Neural crest cell (in vitro differentiated cells): ENCODE measurements at regions not wholly inside any gene's neighbourhood (a gene's known extent, or its start where the extent isn't known, plus 50 kb on each side); places are given as distances from the start of the nearest gene placed in this dataset.

Experiments
- DNase-seq: peaks from one replicate; pipeline ENCODE4 v3.0.0; 2021; ENCODE audit warnings: low read depth, mixed read lengths, low spot score
- H3K27ac Mint-ChIP-seq: one replicate; pipeline ENCODE4 v1.8.0; 2021; ENCODE audit warnings: mild to moderate bottlenecking, mixed read lengths; ENCODE audit not compliant: unreplicated experiment
- H3K27me3 Mint-ChIP-seq: 2 replicates; pipeline ENCODE4 v1.8.0; 2021; ENCODE audit warnings: low read depth, mild to moderate bottlenecking, mixed read lengths
- H3K36me3 Mint-ChIP-seq: 2 replicates; pipeline ENCODE4 v1.8.0; 2021; ENCODE audit warnings: low read depth, mild to moderate bottlenecking, mixed read lengths
- H3K4me1 Mint-ChIP-seq: 2 replicates; pipeline ENCODE4 v1.8.0; 2021; ENCODE audit warnings: mixed read lengths
- H3K4me3 Mint-ChIP-seq: one replicate; pipeline ENCODE4 v1.8.0; 2021; ENCODE audit warnings: mild to moderate bottlenecking, mixed read lengths
- H3K9me3 Mint-ChIP-seq: 2 replicates; pipeline ENCODE4 v1.8.0; 2021; ENCODE audit warnings: mixed read lengths
- CTCF ChIP-seq: fragments of 200-600 bp; sonication (generic); conservative IDR thresholded peaks from 2 replicates; pipeline ENCODE4 v1.5.0; 2021; ENCODE audit warnings: antibody characterized with exemption, mild to moderate bottlenecking

- no peak overlapping the region for H3K4me3 Mint-ChIP-seq
- TF ChIP-seq CTCF = no peak
- H3K27ac Mint-ChIP-seq = no peak overlapping the region
- no peaks in the 10 kb centered on the region for H3K9me3 Mint-ChIP-seq
- H3K36me3 Mint-ChIP-seq = no peaks in the 10 kb centered on the region
- no peak for DNase-seq
- no peaks in the 10 kb centered on the region for H3K4me1 Mint-ChIP-seq
- H3K27me3 Mint-ChIP-seq = no peaks in the 10 kb centered on the region
Measured at GRCh38 chr16:63188086-63188771, 1152.0 kb upstream of the CDH8 start.

DNA sequence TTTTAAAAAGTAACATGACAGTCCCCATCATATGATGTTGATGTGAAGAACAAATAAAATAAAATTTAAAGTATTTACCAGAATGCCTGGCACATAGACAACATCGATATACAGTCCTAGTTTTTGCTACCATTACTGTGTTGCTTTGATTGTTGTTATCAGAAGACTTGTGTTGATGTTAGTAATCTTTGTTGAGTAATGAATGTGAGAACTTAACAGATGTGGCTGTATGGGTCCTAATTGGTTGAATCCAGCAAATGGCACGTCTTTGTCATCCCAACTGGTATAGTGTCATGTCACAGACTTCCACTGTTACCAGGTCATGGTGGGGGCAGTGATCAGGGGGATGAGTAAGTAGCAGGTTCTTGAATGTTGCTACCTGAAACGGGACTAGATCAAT is 1151.4 kb upstream of the CDH8 start:
- H3K4me3 Mint-ChIP-seq = no peak overlapping the region
- no peak overlapping the region for H3K27ac Mint-ChIP-seq
- no peaks in the 10 kb centered on the region for H3K27me3 Mint-ChIP-seq
- TF ChIP-seq CTCF = no peak
- H3K9me3 Mint-ChIP-seq = no peaks in the 10 kb centered on the region
- no peak for DNase-seq
- H3K36me3 Mint-ChIP-seq = no peaks in the 10 kb centered on the region
- no peaks in the 10 kb centered on the region for H3K4me1 Mint-ChIP-seq

DNA sequence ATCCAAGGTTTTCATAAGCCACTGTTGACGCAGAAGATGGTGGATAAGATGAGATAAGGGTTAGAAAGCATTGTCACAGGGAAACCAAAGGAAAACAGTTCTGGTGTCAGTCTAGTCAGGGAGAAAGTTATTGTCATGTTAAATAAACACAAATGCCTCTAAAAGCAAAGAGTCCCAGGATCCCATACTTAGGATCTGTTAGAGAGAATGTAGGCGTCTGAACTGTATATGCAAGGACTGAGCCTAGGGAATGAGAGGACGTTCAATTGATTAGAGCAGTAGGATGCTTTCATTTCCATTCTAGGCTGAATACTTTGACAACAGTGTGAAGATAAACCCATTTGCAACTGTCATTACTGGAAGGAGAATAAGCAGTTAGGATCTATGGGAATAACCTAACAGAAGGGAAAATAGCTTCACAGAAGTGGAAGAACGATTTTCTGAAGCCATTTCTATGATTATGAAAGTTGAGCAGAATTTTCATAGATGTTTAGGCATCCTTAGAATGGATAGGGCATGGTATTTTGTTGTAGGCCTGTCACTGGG is 1149.1 kb upstream of the CDH8 start:
- H3K36me3 Mint-ChIP-seq = no peaks in the 10 kb centered on the region
- no peaks in the 10 kb centered on the region for H3K4me1 Mint-ChIP-seq
- H3K9me3 Mint-ChIP-seq = no peaks in the 10 kb centered on the region
- DNase-seq = no peak
- TF ChIP-seq CTCF = no peak
- H3K4me3 Mint-ChIP-seq = no peak overlapping the region
- H3K27me3 Mint-ChIP-seq = no peaks in the 10 kb centered on the region
- H3K27ac Mint-ChIP-seq = no peak overlapping the region

DNA sequence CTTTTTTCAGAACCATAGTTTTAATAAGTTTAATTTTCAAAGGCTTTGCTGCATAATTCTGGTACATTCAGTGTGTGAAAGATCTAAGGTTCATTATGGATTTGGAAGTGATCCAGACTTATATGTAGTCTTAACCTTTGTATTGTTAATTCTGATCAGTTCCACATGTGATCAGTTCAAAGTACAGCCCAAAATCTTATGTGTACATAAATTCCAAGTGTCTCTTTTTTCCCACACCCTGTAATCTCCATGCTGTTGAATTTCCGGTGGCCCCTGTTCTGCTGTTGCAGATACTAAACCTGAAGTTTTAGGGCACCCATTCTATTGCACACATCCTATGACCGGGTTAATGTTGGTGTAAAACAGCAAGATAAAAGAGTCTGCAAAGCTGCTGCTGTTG is 1147.5 kb upstream of the CDH8 start:
- no peak for DNase-seq
- Mint-ChIP-seq H3K27me3 (no peaks in the 10 kb centered on the region), H3K4me3 (no peak overlapping the region), H3K4me1 (no peaks in the 10 kb centered on the region), H3K36me3 (no peaks in the 10 kb centered on the region), H3K9me3 (no peaks in the 10 kb centered on the region), H3K27ac (no peak overlapping the region)
- no peak for TF ChIP-seq CTCF

- Mint-ChIP-seq H3K27me3 (no peaks in the 10 kb centered on the region), H3K4me1 (peaks cover 11% of the 10 kb centered on the region), H3K27ac (no peak overlapping the region), H3K9me3 (no peaks in the 10 kb centered on the region), H3K4me3 (no peak overlapping the region), H3K36me3 (no peaks in the 10 kb centered on the region)
- TF ChIP-seq CTCF = no peak
- no peak for DNase-seq
Measured at GRCh38 chr16:63175313-63175712, 1139.1 kb upstream of the CDH8 start.
